HCT116 (cell line): ENCODE measurements at regions not wholly inside any gene's neighbourhood (a gene's known extent, or its start where the extent isn't known, plus 50 kb on each side); places are given as distances from the start of the nearest gene placed in this dataset.

ENCODE experiments used
- ATAC-seq: fragments of 200-7000 bp; cut with Tn5 transposase; 2 replicates; pipeline ENCODE4 v1.9.1; 2020; ENCODE audit warnings: mild to moderate bottlenecking, moderate library complexity
- BruUV-seq: library from RNA; stranded (reverse); fragments of 400-500 nt; replicated peaks from 2 replicates; lab custom pipeline; 2021; lab: Mats Ljungman, UMichigan
- CTCF ChIA-PET: fragments of 300-600 bp; sonication (Branson Sonifier 250); formaldehyde crosslinking; loops from one replicate; lab custom pipeline; 2021; ENCODE audit warnings: antibody characterized with exemption; lab: Charles Lee
- POLR2A ChIA-PET: fragments of 300-600, 350-600 bp; sonication (Branson Sonifier 250); formaldehyde crosslinking; loops from one replicate; lab custom pipeline; 2021; ENCODE audit warnings: antibody characterized with exemption; lab: Charles Lee
- RAD21 ChIA-PET, 2 experiments: fragments of 300-600 bp; sonication (Branson Sonifier 250); formaldehyde crosslinking; loops; one replicate each; lab custom pipeline; 2023; ENCODE audit warnings: low total read pairs in 2 of 2; ENCODE audit not compliant: uncharacterized antibody in 2 of 2, unreplicated experiment in 2 of 2, low non-redundant PET in 1 of 2; lab: Charles Lee
- DNase-seq: peaks from one replicate; pipeline ENCODE4 v3.0.0-alpha.2; 2010; ENCODE audit warnings: low read depth, low spot score
- H2AFZ ChIP-seq: fragments of 200-600 bp; shearing (Covaris generic), sonication (generic); 2 replicates; pipeline ENCODE4 v1.6.1; 2017; ENCODE audit warnings: low read depth, mixed run types, mixed read lengths, antibody characterized with exemption, low read length; ENCODE audit not compliant: poor library complexity, severe bottlenecking
- H3K27ac ChIP-seq: 2 replicates; pipeline ENCODE4 v1.5.1; 2012; ENCODE audit warnings: low read depth, low read length
- H3K27me3 ChIP-seq: fragments of 200-600 bp; sonication (generic); 2 replicates; pipeline ENCODE4 v1.6.1; 2016; ENCODE audit warnings: mixed run types, low read length, mixed read lengths; ENCODE audit not compliant: insufficient read depth
- H3K36me3 ChIP-seq, 2 experiments: fragments of 200-500 bp in 1 of 2; fragments of 200-600 bp in 1 of 2; sonication (Bioruptor generic) in 1 of 2; sonication (generic) in 1 of 2; 2 replicates each; pipeline versions ENCODE4 v1.5.1 to v1.6.1; 2014 to 2016; ENCODE audit warnings: low read length in 2 of 2, inconsistent platforms in 1 of 2, mixed read lengths in 1 of 2, mixed run types in 1 of 2; ENCODE audit not compliant: insufficient read depth in 2 of 2, control insufficient read depth in 1 of 2
- H3K4me1 ChIP-seq, 2 experiments: fragments of 200-600 bp in 1 of 2; sonication (generic) in 1 of 2; 2 replicates each; pipeline versions ENCODE4 v1.5.1 to v1.6.1; 2012 to 2017; ENCODE audit warnings: low read length in 2 of 2, inconsistent platforms in 1 of 2, mild to moderate bottlenecking in 1 of 2, mixed read lengths in 1 of 2, mixed run types in 1 of 2, moderate library complexity in 1 of 2; ENCODE audit not compliant: insufficient read depth in 2 of 2, control insufficient read depth in 1 of 2
- H3K4me2 ChIP-seq: fragments of 200-600 bp; sonication (generic); 2 replicates; pipeline ENCODE4 v1.6.1; 2017; ENCODE audit warnings: mixed run types, low read length, mixed read lengths
- H3K4me3 ChIP-seq, 2 experiments: fragments of 200-600 bp in 1 of 2; sonication (generic) in 1 of 2; replicated peaks in 1 of 2; 2 replicates each; pipeline ENCODE4 v1.5.1; 2011 to 2016; ENCODE audit warnings: low read length in 2 of 2, control low read depth in 1 of 2, low read depth in 1 of 2, mild to moderate bottlenecking in 1 of 2, mixed read lengths in 1 of 2, mixed run types in 1 of 2
- H3K79me2 ChIP-seq: fragments of 200-600 bp; sonication (generic); 2 replicates; pipeline ENCODE4 v1.6.1; 2017; ENCODE audit warnings: mild to moderate bottlenecking, mixed run types, low read length, moderate library complexity, mixed read lengths; ENCODE audit not compliant: insufficient read depth
- H3K9ac ChIP-seq: fragments of 200-600 bp; sonication (generic); 2 replicates; pipeline ENCODE4 v1.6.1; 2016; ENCODE audit warnings: low read length, mixed read lengths
- H3K9me2 ChIP-seq: fragments of 200-600 bp; sonication (generic), shearing (Covaris generic); 2 replicates; pipeline ENCODE4 v1.6.1; 2017; ENCODE audit warnings: mixed run types, mild to moderate bottlenecking, moderate library complexity; ENCODE audit not compliant: insufficient read depth
- H3K9me3 ChIP-seq, 2 experiments: fragments of 200-500 bp in 1 of 2; fragments of 200-600 bp in 1 of 2; sonication (Bioruptor generic) in 1 of 2; sonication (generic) in 1 of 2; 2 replicates each; pipeline ENCODE4 v1.6.1; 2014 to 2017; ENCODE audit warnings: low read length in 2 of 2, mixed read lengths in 2 of 2, inconsistent platforms in 1 of 2, low read depth in 1 of 2, mild to moderate bottlenecking in 1 of 2, mixed run types in 1 of 2, moderate library complexity in 1 of 2; ENCODE audit not compliant: control insufficient read depth in 1 of 2, insufficient read depth in 1 of 2
- H4K20me1 ChIP-seq: fragments of 200-600 bp; sonication (generic), shearing (Covaris generic); 2 replicates; pipeline ENCODE4 v1.6.1; 2017; ENCODE audit warnings: mixed run types, mild to moderate bottlenecking, moderate library complexity; ENCODE audit not compliant: insufficient read depth
- ATF3 ChIP-seq: IDR thresholded peaks from 2 replicates; pipeline ENCODE4 v1.6.1; 2012
- EGR1 ChIP-seq: IDR thresholded peaks from 2 replicates; pipeline ENCODE4 v1.6.1; 2012; ENCODE audit warnings: low read depth
- EZH2phosphoT487 ChIP-seq: fragments of 200-600 bp; IDR thresholded peaks from 2 replicates; pipeline ENCODE4 v1.6.1; 2018; ENCODE audit warnings: antibody characterized with exemption, borderline replicate concordance
- SP1 ChIP-seq: IDR thresholded peaks from 2 replicates; pipeline ENCODE4 v1.6.1; 2012; ENCODE audit warnings: low read depth
- TCF7L2 ChIP-seq: IDR thresholded peaks from 2 replicates; pipeline ENCODE4 v1.7.0; 2011; ENCODE audit warnings: borderline replicate concordance, inconsistent platforms; ENCODE audit not compliant: insufficient read depth, insufficient read length; ENCODE audit errors: extremely low read depth
- YY1 ChIP-seq: IDR thresholded peaks from 2 replicates; pipeline ENCODE4 v1.6.1; 2011; ENCODE audit warnings: low read length, low read depth, moderate library complexity, mild to moderate bottlenecking; ENCODE audit not compliant: insufficient replicate concordance; ENCODE audit errors: extremely low read depth
- ZNF274 ChIP-seq: fragments of 200-500 bp; sonication (Bioruptor generic); IDR thresholded peaks from 2 replicates; pipeline ENCODE4 v1.6.1; 2014; ENCODE audit warnings: mild to moderate bottlenecking, low read depth, low read length, inconsistent platforms
- intact Hi-C: fragments of 100-400 bp; cut with micrococcal nuclease; formaldehyde crosslinking; loops from 2 replicates; pipeline ENCODE4 v1.10.0; 2022
- TF ChIP-seq, protein P1 (sequence below): IDR thresholded peaks from 2 replicates; pipeline ENCODE4 v1.6.1; 2012
- TF ChIP-seq, protein P2 (sequence below): IDR thresholded peaks from 2 replicates; pipeline ENCODE4 v1.6.1; 2011; ENCODE audit warnings: mild to moderate bottlenecking, low read length, moderate library complexity; ENCODE audit not compliant: insufficient replicate concordance; ENCODE audit errors: extremely low read depth

DNA sequence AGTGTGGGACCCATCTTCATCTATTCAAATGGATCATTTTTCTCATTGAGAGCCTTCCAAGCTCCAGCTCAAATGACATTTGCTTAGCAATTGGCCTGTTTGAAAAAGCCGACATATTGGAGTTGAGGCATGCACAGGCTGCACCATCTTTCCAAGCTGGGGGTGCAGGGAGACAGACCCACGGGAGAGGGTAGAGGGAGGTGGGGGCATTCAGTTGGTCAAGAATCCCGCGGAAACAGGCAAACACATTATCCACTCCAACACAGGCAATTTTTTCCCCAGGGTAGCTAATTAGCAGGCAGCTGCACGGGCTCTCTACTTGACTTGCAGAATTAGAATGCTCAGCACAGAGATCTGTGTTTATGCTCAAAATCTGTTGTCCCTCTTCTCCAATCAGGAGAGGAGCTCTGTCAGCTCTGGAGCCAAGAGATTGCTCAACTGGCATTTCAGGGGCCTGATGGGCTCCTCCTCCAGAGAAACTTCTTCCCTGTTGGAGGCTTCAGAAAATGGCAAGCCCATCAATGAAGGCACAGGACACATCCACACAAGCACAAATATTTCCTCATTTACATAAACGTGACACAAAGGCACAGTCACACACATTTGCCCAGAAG, 267.8 kb downstream of the FOXD2 start:
- no peak for DNase-seq
- Histone ChIP-seq H3K9me3 (no peaks in the 10 kb centered on the region), H4K20me1 (no peaks in the 10 kb centered on the region), H2AFZ (no peak overlapping the region), H3K27ac (no peak overlapping the region), H3K4me2 (no peak overlapping the region)
- ChIA-PET POLR2A (interaction anchor here (1.2 kb wide), 1 partner anchor 9 kb away, joined by 3 read pairs; no protein-coding TSS in a partner anchor), CTCF (interaction anchor here (1.1 to 4.5 kb wide), 5 partner anchors 20 to 274 kb away, joined by 3 to 48 read pairs (median 5); partner anchors contain the start of gene FOXD2), RAD21 (no interaction called here)
- TF ChIP-seq, protein P1, sequence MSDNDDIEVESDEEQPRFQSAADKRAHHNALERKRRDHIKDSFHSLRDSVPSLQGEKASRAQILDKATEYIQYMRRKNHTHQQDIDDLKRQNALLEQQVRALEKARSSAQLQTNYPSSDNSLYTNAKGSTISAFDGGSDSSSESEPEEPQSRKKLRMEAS: no peak
- TF ChIP-seq TCF7L2: no peak
- TF ChIP-seq SP1: no peak
- TF ChIP-seq, protein P2, sequence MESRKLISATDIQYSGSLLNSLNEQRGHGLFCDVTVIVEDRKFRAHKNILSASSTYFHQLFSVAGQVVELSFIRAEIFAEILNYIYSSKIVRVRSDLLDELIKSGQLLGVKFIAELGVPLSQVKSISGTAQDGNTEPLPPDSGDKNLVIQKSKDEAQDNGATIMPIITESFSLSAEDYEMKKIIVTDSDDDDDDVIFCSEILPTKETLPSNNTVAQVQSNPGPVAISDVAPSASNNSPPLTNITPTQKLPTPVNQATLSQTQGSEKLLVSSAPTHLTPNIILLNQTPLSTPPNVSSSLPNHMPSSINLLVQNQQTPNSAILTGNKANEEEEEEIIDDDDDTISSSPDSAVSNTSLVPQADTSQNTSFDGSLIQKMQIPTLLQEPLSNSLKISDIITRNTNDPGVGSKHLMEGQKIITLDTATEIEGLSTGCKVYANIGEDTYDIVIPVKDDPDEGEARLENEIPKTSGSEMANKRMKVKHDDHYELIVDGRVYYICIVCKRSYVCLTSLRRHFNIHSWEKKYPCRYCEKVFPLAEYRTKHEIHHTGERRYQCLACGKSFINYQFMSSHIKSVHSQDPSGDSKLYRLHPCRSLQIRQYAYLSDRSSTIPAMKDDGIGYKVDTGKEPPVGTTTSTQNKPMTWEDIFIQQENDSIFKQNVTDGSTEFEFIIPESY: no peak
- TF ChIP-seq YY1: no peak
- TF ChIP-seq ZNF274: no peak
- no peak for TF ChIP-seq EGR1
- TF ChIP-seq ATF3: no peak
- TF ChIP-seq EZH2phosphoT487: no peak
- TF ChIP-seq, all 23 proteins: peak for 0
- BruUV-seq: no TSS peak
- peaks cover 0 to 20% of the 10 kb centered on the region in 2 experiments; a peak in 1 of 4 replicates for H3K4me1 ChIP-seq
- no peak overlapping the region for H3K4me3 ChIP-seq
- H3K9ac ChIP-seq: no peak overlapping the region
- H3K36me3 ChIP-seq: no peaks in the 10 kb centered on the region
- no peak for ATAC-seq
- no peaks in the 10 kb centered on the region for H3K27me3 ChIP-seq
- intact Hi-C loops: no loop called here
- no peaks in the 10 kb centered on the region for H3K9me2 ChIP-seq
- H3K79me2 ChIP-seq: no peaks in the 10 kb centered on the region
